GM12891 (cell line): ENCODE measurements at regions not wholly inside any gene's neighbourhood (a gene's known extent, or its start where the extent isn't known, plus 50 kb on each side); places are given as distances from the start of the nearest gene placed in this dataset.

Experiments
- POLR2A ChIP-seq: IDR thresholded peaks from 2 replicates; pipeline ENCODE4 v1.6.1; 2011; ENCODE audit warnings: low read depth, low read length, control low read depth
- POLR2AphosphoS5 ChIP-seq: IDR thresholded peaks from 2 replicates; pipeline ENCODE4 v1.6.1; 2011; ENCODE audit warnings: low read depth, low read length, control low read depth
- POU2F2 ChIP-seq: IDR thresholded peaks from 2 replicates; pipeline ENCODE4 v1.6.1; 2011; ENCODE audit warnings: low read depth, mild to moderate bottlenecking, control low read depth, low read length, moderate library complexity
- TAF1 ChIP-seq: IDR thresholded peaks from 2 replicates; pipeline ENCODE4 v1.6.1; 2011; ENCODE audit warnings: low read depth, low read length, control low read depth

DNA sequence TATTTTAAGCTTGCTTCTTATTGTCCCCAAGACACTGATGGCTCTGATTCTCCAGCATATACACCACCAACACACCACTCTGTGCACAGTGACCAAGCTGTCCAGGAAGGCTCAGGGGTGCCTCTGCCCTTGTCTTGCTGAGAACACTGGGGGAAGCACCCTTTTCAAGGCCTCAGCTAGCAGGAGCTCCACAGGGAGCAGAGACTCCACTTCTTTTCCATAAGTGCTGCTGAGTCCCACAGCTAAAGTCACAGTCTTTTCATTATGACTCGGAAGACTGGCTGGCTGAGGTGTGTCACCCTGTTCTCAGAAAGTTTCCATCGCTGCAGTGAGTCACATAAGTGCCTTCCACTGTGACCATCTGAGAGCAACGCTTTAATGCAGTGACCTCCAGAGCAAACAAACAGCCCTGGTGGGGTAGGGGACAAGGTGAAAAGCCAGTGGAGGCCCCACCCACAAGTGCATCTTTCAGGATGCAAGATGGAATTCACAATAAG lies 226.9 kb upstream of the CHRNA7 start:
- TF ChIP-seq POLR2A (no peak), TAF1 (no peak), POU2F2 (no peak), POLR2AphosphoS5 (no peak)
